ENCODE measurements at regions not wholly inside any gene's neighbourhood (a gene's known extent, or its start where the extent isn't known, plus 50 kb on each side); places are given as distances from the start of the nearest gene placed in this dataset.

- Mint-ChIP-seq H3K9me3 (no peaks in the 10 kb centered on the region), H3K27ac (ENCODE audit: unreplicated experiment) (no peak overlapping the region), H3K27me3 (ENCODE audit: low read depth) (peaks cover 26% of the 10 kb centered on the region), H3K4me3 (no peak overlapping the region), H3K4me1 (peaks cover 17% of the 10 kb centered on the region), H3K36me3 (ENCODE audit: low read depth) (no peaks in the 10 kb centered on the region)
- TF ChIP-seq CTCF (conservative IDR thresholded peaks at IDR 0.05) = no peak
- DNase-seq (ENCODE audit: low read depth, low spot score) = no peak
Observed at GRCh38 chr22:48238284-48238915, 1476.0 kb downstream of the TBC1D22A start.

GRCh38 chr22:48237466-48238283 lies 1475.2 kb downstream of the TBC1D22A start:
- H3K9me3 Mint-ChIP-seq = peaks cover 1% of the 10 kb centered on the region
- no peak overlapping the region for H3K4me3 Mint-ChIP-seq
- peaks cover 26% of the 10 kb centered on the region for H3K27me3 Mint-ChIP-seq (ENCODE audit: low read depth)
- TF ChIP-seq CTCF (conservative IDR thresholded peaks at IDR 0.05) = no peak
- DNase-seq (ENCODE audit: low read depth, low spot score) = no peak
- peaks cover under 1% of the 10 kb centered on the region for H3K36me3 Mint-ChIP-seq (ENCODE audit: low read depth)
- no peak overlapping the region for H3K27ac Mint-ChIP-seq (ENCODE audit: unreplicated experiment)
- peaks cover 17% of the 10 kb centered on the region for H3K4me1 Mint-ChIP-seq

GRCh38 chr22:48236261-48236660 lies 1473.8 kb downstream of the TBC1D22A start:
- Mint-ChIP-seq H3K9me3 (peaks cover 11% of the 10 kb centered on the region), H3K27ac (ENCODE audit: unreplicated experiment) (no peak overlapping the region), H3K4me1 (peaks cover 17% of the 10 kb centered on the region), H3K4me3 (no peak overlapping the region), H3K27me3 (ENCODE audit: low read depth) (peaks cover 26% of the 10 kb centered on the region), H3K36me3 (ENCODE audit: low read depth) (peaks cover 4% of the 10 kb centered on the region)
- no peak for DNase-seq (ENCODE audit: low read depth, low spot score)
- TF ChIP-seq CTCF (conservative IDR thresholded peaks at IDR 0.05) = no peak

GRCh38 chr22:48235744-48236143 lies 1473.3 kb downstream of the TBC1D22A start:
- Mint-ChIP-seq H3K9me3 (peaks cover 11% of the 10 kb centered on the region), H3K36me3 (ENCODE audit: low read depth) (peaks cover 4% of the 10 kb centered on the region), H3K4me1 (peaks cover 17% of the 10 kb centered on the region), H3K27me3 (ENCODE audit: low read depth) (peaks cover 26% of the 10 kb centered on the region), H3K4me3 (no peak overlapping the region), H3K27ac (ENCODE audit: unreplicated experiment) (no peak overlapping the region)
- DNase-seq (ENCODE audit: low read depth, low spot score) = no peak
- no peak for TF ChIP-seq CTCF (conservative IDR thresholded peaks at IDR 0.05)

GRCh38 chr22:48234011-48234410 lies 1471.6 kb downstream of the TBC1D22A start:
- peaks cover 9% of the 10 kb centered on the region for H3K27me3 Mint-ChIP-seq (ENCODE audit: low read depth)
- peaks cover 11% of the 10 kb centered on the region for H3K9me3 Mint-ChIP-seq
- H3K27ac Mint-ChIP-seq (ENCODE audit: unreplicated experiment) = no peak overlapping the region
- peaks cover under 1% of the 10 kb centered on the region for H3K4me1 Mint-ChIP-seq
- no peak overlapping the region for H3K4me3 Mint-ChIP-seq
- DNase-seq (ENCODE audit: low read depth, low spot score) = no peak
- H3K36me3 Mint-ChIP-seq (ENCODE audit: low read depth) = peaks cover 4% of the 10 kb centered on the region
- no peak for TF ChIP-seq CTCF (conservative IDR thresholded peaks at IDR 0.05)

All from neural crest cell (in vitro differentiated cells).